Breast epithelium (tissue), 3 donors: ENCODE measurements at regions not wholly inside any gene's neighbourhood (a gene's known extent, or its start where the extent isn't known, plus 50 kb on each side); places are given as distances from the start of the nearest gene placed in this dataset.

Experiments
- CTCF ChIP-seq, 3 donors: fragments of 450-650 bp; IDR thresholded peaks; one replicate each; pipeline ENCODE4 v1.5.1; 2016 to 2017; ENCODE audit warnings: antibody characterized with exemption in 3 of 3, mild to moderate bottlenecking in 3 of 3, moderate library complexity in 3 of 3
- POLR2A ChIP-seq: fragments of 450-650 bp; IDR thresholded peaks from one replicate; pipeline ENCODE4 v1.6.1; 2016; ENCODE audit warnings: antibody characterized with exemption, mild to moderate bottlenecking, moderate library complexity
- POLR2AphosphoS5 ChIP-seq, 3 donors: sonication (generic); formaldehyde crosslinking; IDR thresholded peaks; one replicate each; pipeline ENCODE4 v1.6.1; 2017; ENCODE audit warnings: antibody characterized with exemption in 3 of 3

- TF ChIP-seq CTCF (IDR thresholded peaks at IDR 0.05) (no peak), POLR2A (no peak), POLR2AphosphoS5 (IDR thresholded peaks at IDR 0.05) (no peak)
Measured at GRCh38 chr6:169990095-169991030, 238.9 kb downstream of the ERMARD start.
